ENCODE measurements at regions not wholly inside any gene's neighbourhood (a gene's known extent, or its start where the extent isn't known, plus 50 kb on each side); places are given as distances from the start of the nearest gene placed in this dataset.

- H3K9me3 Mint-ChIP-seq: no peaks in the 10 kb centered on the region
- no peak for TF ChIP-seq CTCF (IDR thresholded peaks at IDR 0.05; ENCODE audit: unreplicated experiment in 3 of 3)
- no peak overlapping the region for H3K27ac Mint-ChIP-seq
- H3K4me3 Mint-ChIP-seq: no peak overlapping the region
- H3K27me3 Mint-ChIP-seq (ENCODE audit: low read depth): no peaks in the 10 kb centered on the region
- no peaks in the 10 kb centered on the region for H3K4me1 Mint-ChIP-seq
- no peaks in the 10 kb centered on the region for H3K36me3 Mint-ChIP-seq (ENCODE audit: low read depth)
Measured at GRCh38 chr18:67001052-67001451, 397.2 kb upstream of the CDH19 start.

GRCh38 chr18:66999003-66999402, 395.1 kb upstream of the CDH19 start:
- Mint-ChIP-seq H3K9me3 (no peaks in the 10 kb centered on the region), H3K4me1 (no peaks in the 10 kb centered on the region), H3K27ac (no peak overlapping the region), H3K36me3 (ENCODE audit: low read depth) (no peaks in the 10 kb centered on the region), H3K27me3 (ENCODE audit: low read depth) (no peaks in the 10 kb centered on the region), H3K4me3 (no peak overlapping the region)
- no peak for TF ChIP-seq CTCF (IDR thresholded peaks at IDR 0.05; ENCODE audit: unreplicated experiment in 3 of 3)

GRCh38 chr18:66995270-66995669, 391.4 kb upstream of the CDH19 start:
- Mint-ChIP-seq H3K27ac (no peak overlapping the region), H3K36me3 (ENCODE audit: low read depth) (no peaks in the 10 kb centered on the region), H3K4me1 (no peaks in the 10 kb centered on the region), H3K9me3 (no peaks in the 10 kb centered on the region), H3K27me3 (ENCODE audit: low read depth) (no peaks in the 10 kb centered on the region), H3K4me3 (no peak overlapping the region)
- TF ChIP-seq CTCF (IDR thresholded peaks at IDR 0.05; ENCODE audit: unreplicated experiment in 3 of 3): no peak

- no peak overlapping the region for H3K4me3 Mint-ChIP-seq
- no peak for TF ChIP-seq CTCF (IDR thresholded peaks at IDR 0.05; ENCODE audit: unreplicated experiment in 3 of 3)
- H3K36me3 Mint-ChIP-seq (ENCODE audit: low read depth): no peaks in the 10 kb centered on the region
- H3K27me3 Mint-ChIP-seq (ENCODE audit: low read depth): no peaks in the 10 kb centered on the region
- no peaks in the 10 kb centered on the region for H3K9me3 Mint-ChIP-seq
- no peaks in the 10 kb centered on the region for H3K4me1 Mint-ChIP-seq
- no peak overlapping the region for H3K27ac Mint-ChIP-seq
Measured at GRCh38 chr18:66994790-66995189, 390.9 kb upstream of the CDH19 start.

GRCh38 chr18:66993492-66993891, 389.6 kb upstream of the CDH19 start:
- H3K27ac Mint-ChIP-seq: no peak overlapping the region
- H3K36me3 Mint-ChIP-seq (ENCODE audit: low read depth): no peaks in the 10 kb centered on the region
- TF ChIP-seq CTCF (IDR thresholded peaks at IDR 0.05; ENCODE audit: unreplicated experiment in 3 of 3): no peak
- no peaks in the 10 kb centered on the region for H3K4me1 Mint-ChIP-seq
- no peak overlapping the region for H3K4me3 Mint-ChIP-seq
- no peaks in the 10 kb centered on the region for H3K9me3 Mint-ChIP-seq
- H3K27me3 Mint-ChIP-seq (ENCODE audit: low read depth): no peaks in the 10 kb centered on the region

GRCh38 chr18:66990909-66991308, 387.0 kb upstream of the CDH19 start:
- Mint-ChIP-seq H3K27me3 (ENCODE audit: low read depth) (no peaks in the 10 kb centered on the region), H3K27ac (no peak overlapping the region), H3K4me3 (no peak overlapping the region), H3K4me1 (no peaks in the 10 kb centered on the region), H3K9me3 (no peaks in the 10 kb centered on the region), H3K36me3 (ENCODE audit: low read depth) (no peaks in the 10 kb centered on the region)
- no peak for TF ChIP-seq CTCF (IDR thresholded peaks at IDR 0.05; ENCODE audit: unreplicated experiment in 3 of 3)
